Stimulated activated effector memory CD8-positive, alpha-beta T cell treated with anti-CD3 and anti-CD28 coated beads, Interleukin-12 subunit alpha, Interleukin-12 subunit beta, amount 100 ng/mL, for 72 hours (primary cell): ENCODE measurements at regions not wholly inside any gene's neighbourhood (a gene's known extent, or its start where the extent isn't known, plus 50 kb on each side); places are given as distances from the start of the nearest gene placed in this dataset.

ENCODE experiments used
- ATAC-seq: fragments of 150-1000 bp; cut with Tn5 transposase; 2 replicates; pipeline ENCODE4 v1.10.0; 2021
- DNase-seq, 2 donors: peaks; one replicate each; pipeline ENCODE4 v3.0.0; 2021 to 2022; ENCODE audit warnings: low spot score in 2 of 2
- H3K27ac Mint-ChIP-seq: one replicate; pipeline ENCODE4 v1.8.0; 2022; ENCODE audit warnings: mild to moderate bottlenecking, mixed read lengths
- H3K36me3 Mint-ChIP-seq: one replicate; pipeline ENCODE4 v1.8.0; 2022; ENCODE audit warnings: mild to moderate bottlenecking, mixed read lengths
- H3K4me1 Mint-ChIP-seq: one replicate; pipeline ENCODE4 v1.8.0; 2022; ENCODE audit warnings: mixed read lengths
- H3K4me3 Mint-ChIP-seq: one replicate; pipeline ENCODE4 v1.8.0; 2022; ENCODE audit warnings: mild to moderate bottlenecking, mixed read lengths
- H3K9me3 Mint-ChIP-seq: one replicate; pipeline ENCODE4 v1.8.0; 2022; ENCODE audit warnings: mixed read lengths

- no peaks in the 10 kb centered on the region for H3K4me1 Mint-ChIP-seq
- no peaks in the 10 kb centered on the region for H3K9me3 Mint-ChIP-seq
- ATAC-seq: no peak
- H3K36me3 Mint-ChIP-seq: no peaks in the 10 kb centered on the region
- H3K27ac Mint-ChIP-seq: no peak overlapping the region
- DNase-seq: no peak
- H3K4me3 Mint-ChIP-seq: no peak overlapping the region
Measured at GRCh38 chr5:82419559-82420332, 141.6 kb upstream of the RPS23 start.

- Mint-ChIP-seq H3K9me3 (no peaks in the 10 kb centered on the region), H3K27ac (no peak overlapping the region), H3K4me3 (no peak overlapping the region), H3K36me3 (no peaks in the 10 kb centered on the region), H3K4me1 (no peaks in the 10 kb centered on the region)
- no peak for ATAC-seq
- DNase-seq: no peak
Measured at GRCh38 chr5:82418608-82418950, 140.4 kb upstream of the RPS23 start.

GRCh38 chr5:82417776-82418607 lies 139.8 kb upstream of the RPS23 start:
- no peaks in the 10 kb centered on the region for H3K9me3 Mint-ChIP-seq
- no peak overlapping the region for H3K4me3 Mint-ChIP-seq
- H3K4me1 Mint-ChIP-seq: peaks cover 2% of the 10 kb centered on the region
- no peaks in the 10 kb centered on the region for H3K36me3 Mint-ChIP-seq
- H3K27ac Mint-ChIP-seq: no peak overlapping the region
- DNase-seq: no peak
- ATAC-seq: no peak

- Mint-ChIP-seq H3K4me3 (no peak overlapping the region), H3K36me3 (no peaks in the 10 kb centered on the region), H3K4me1 (peaks cover 6% of the 10 kb centered on the region), H3K9me3 (no peaks in the 10 kb centered on the region), H3K27ac (no peak overlapping the region)
- no peak for ATAC-seq
- no peak for DNase-seq
Measured at GRCh38 chr5:82416512-82416911, 138.4 kb upstream of the RPS23 start.

GRCh38 chr5:82414041-82414388 lies 135.9 kb upstream of the RPS23 start:
- DNase-seq (no peak), ATAC-seq (no peak)
- H3K4me3 Mint-ChIP-seq: no peak overlapping the region
- no peaks in the 10 kb centered on the region for H3K36me3 Mint-ChIP-seq
- H3K4me1 Mint-ChIP-seq: peaks cover 6% of the 10 kb centered on the region
- H3K27ac Mint-ChIP-seq: peak overlapping the region; percentile 29
- H3K9me3 Mint-ChIP-seq: no peaks in the 10 kb centered on the region

GRCh38 chr5:82413302-82414040 lies 135.3 kb upstream of the RPS23 start:
- Mint-ChIP-seq H3K9me3 (no peaks in the 10 kb centered on the region), H3K36me3 (no peaks in the 10 kb centered on the region), H3K4me1 (peaks cover 6% of the 10 kb centered on the region), H3K4me3 (no peak overlapping the region), H3K27ac (peak overlapping the region; percentile 29)
- DNase-seq (no peak), ATAC-seq (peak; percentile 36)

- no peak overlapping the region for H3K4me3 Mint-ChIP-seq
- no peaks in the 10 kb centered on the region for H3K36me3 Mint-ChIP-seq
- DNase-seq (no peak), ATAC-seq (no peak)
- H3K9me3 Mint-ChIP-seq: no peaks in the 10 kb centered on the region
- no peak overlapping the region for H3K27ac Mint-ChIP-seq
- H3K4me1 Mint-ChIP-seq: peaks cover 4% of the 10 kb centered on the region
Measured at GRCh38 chr5:82408033-82408432, 129.9 kb upstream of the RPS23 start.

- H3K9me3 Mint-ChIP-seq: no peaks in the 10 kb centered on the region
- no peak overlapping the region for H3K27ac Mint-ChIP-seq
- ATAC-seq (no peak), DNase-seq (no peak)
- no peaks in the 10 kb centered on the region for H3K36me3 Mint-ChIP-seq
- no peaks in the 10 kb centered on the region for H3K4me1 Mint-ChIP-seq
- H3K4me3 Mint-ChIP-seq: no peak overlapping the region
Measured at GRCh38 chr5:82406205-82406773, 128.1 kb upstream of the RPS23 start.

GRCh38 chr5:82405618-82406204 lies 127.6 kb upstream of the RPS23 start:
- Mint-ChIP-seq H3K27ac (no peak overlapping the region), H3K4me3 (no peak overlapping the region), H3K9me3 (no peaks in the 10 kb centered on the region), H3K36me3 (no peaks in the 10 kb centered on the region), H3K4me1 (no peaks in the 10 kb centered on the region)
- no peak for DNase-seq
- no peak for ATAC-seq

- Mint-ChIP-seq H3K36me3 (no peaks in the 10 kb centered on the region), H3K4me3 (no peak overlapping the region), H3K4me1 (no peaks in the 10 kb centered on the region), H3K27ac (no peak overlapping the region), H3K9me3 (no peaks in the 10 kb centered on the region)
- no peak for DNase-seq
- no peak for ATAC-seq
Measured at GRCh38 chr5:82405161-82405560, 127.0 kb upstream of the RPS23 start.

- DNase-seq: no peak
- ATAC-seq: no peak
- Mint-ChIP-seq H3K9me3 (no peaks in the 10 kb centered on the region), H3K36me3 (no peaks in the 10 kb centered on the region), H3K4me1 (no peaks in the 10 kb centered on the region), H3K4me3 (no peak overlapping the region), H3K27ac (no peak overlapping the region)
Measured at GRCh38 chr5:82404382-82404945, 126.3 kb upstream of the RPS23 start.

GRCh38 chr5:82403724-82404123 lies 125.6 kb upstream of the RPS23 start:
- no peaks in the 10 kb centered on the region for H3K36me3 Mint-ChIP-seq
- ATAC-seq: no peak
- H3K27ac Mint-ChIP-seq: no peak overlapping the region
- no peaks in the 10 kb centered on the region for H3K4me1 Mint-ChIP-seq
- no peak for DNase-seq
- H3K4me3 Mint-ChIP-seq: no peak overlapping the region
- H3K9me3 Mint-ChIP-seq: no peaks in the 10 kb centered on the region

- Mint-ChIP-seq H3K27ac (no peak overlapping the region), H3K36me3 (no peaks in the 10 kb centered on the region), H3K4me1 (no peaks in the 10 kb centered on the region), H3K9me3 (no peaks in the 10 kb centered on the region), H3K4me3 (no peak overlapping the region)
- ATAC-seq (no peak), DNase-seq (no peak)
Measured at GRCh38 chr5:82403026-82403425, 124.9 kb upstream of the RPS23 start.

GRCh38 chr5:82399111-82399510 lies 121.0 kb upstream of the RPS23 start:
- ATAC-seq (no peak), DNase-seq (no peak)
- H3K27ac Mint-ChIP-seq: no peak overlapping the region
- no peaks in the 10 kb centered on the region for H3K36me3 Mint-ChIP-seq
- H3K4me1 Mint-ChIP-seq: no peaks in the 10 kb centered on the region
- no peaks in the 10 kb centered on the region for H3K9me3 Mint-ChIP-seq
- H3K4me3 Mint-ChIP-seq: no peak overlapping the region
